Spleen (tissue), 11 donors: ENCODE measurements at regions not wholly inside any gene's neighbourhood (a gene's known extent, or its start where the extent isn't known, plus 50 kb on each side); places are given as distances from the start of the nearest gene placed in this dataset.

Experiments
- DNase-seq: peaks from one replicate; pipeline ENCODE4 v3.0.0-alpha.2; 2020
- H3K27ac ChIP-seq, 8 donors: fragments of 200-600 bp; sonication (generic) in 7 of 8; 1 replicate in 4 of 8; 2 replicates in 4 of 8; pipeline versions ENCODE4 v1.5.0 to v1.8.0; 2016 to 2021; ENCODE audit warnings: inconsistent platforms in 4 of 8, mild to moderate bottlenecking in 4 of 8, moderate library complexity in 1 of 8
- H3K27me3 ChIP-seq, 7 donors: fragments of 200-600 bp; sonication (generic) in 6 of 7; replicated peaks in 1 of 7; 1 replicate in 4 of 7; 2 replicates in 3 of 7; pipeline versions ENCODE4 v1.5.0 to v1.8.0; 2016 to 2021; ENCODE audit warnings: inconsistent platforms in 3 of 7, mild to moderate bottlenecking in 1 of 7
- H3K36me3 ChIP-seq, 6 donors: fragments of 200-600 bp; sonication (generic) in 5 of 6; 1 replicate in 4 of 6; 2 replicates in 2 of 6; pipeline versions ENCODE4 v1.5.0 to v1.8.0; 2016 to 2021; ENCODE audit warnings: inconsistent platforms in 2 of 6
- H3K4me1 ChIP-seq, 6 donors: fragments of 200-600 bp; sonication (generic) in 5 of 6; 1 replicate in 3 of 6; 2 replicates in 3 of 6; pipeline versions ENCODE4 v1.5.0 to v1.8.0; 2016 to 2021; ENCODE audit warnings: inconsistent platforms in 3 of 6
- H3K4me3 ChIP-seq, 8 donors: fragments of 200-600 bp; sonication (generic) in 7 of 8; 1 replicate in 4 of 8; 2 replicates in 4 of 8; pipeline versions ENCODE4 v1.5.0 to v1.8.0; 2016 to 2021; ENCODE audit warnings: inconsistent platforms in 4 of 8, mild to moderate bottlenecking in 4 of 8, moderate library complexity in 2 of 8
- H3K9me3 ChIP-seq, 8 donors: fragments of 200-600 bp; sonication (generic) in 7 of 8; 1 replicate in 4 of 8; 2 replicates in 4 of 8; pipeline versions ENCODE4 v1.5.0 to v1.8.0; 2016 to 2021; ENCODE audit warnings: inconsistent platforms in 4 of 8
- CTCF ChIP-seq, 11 experiments: fragments of 200-600 bp in 7 of 11; fragments of 450-650 bp in 4 of 11; sonication (generic) in 4 of 11; IDR thresholded peaks in 8 of 11; conservative IDR thresholded peaks in 3 of 11; 1 replicate in 7 of 11; 2 replicates in 4 of 11; pipeline versions ENCODE4 v1.4.0 to v1.8.0; 2016 to 2021; ENCODE audit warnings: antibody characterized with exemption in 11 of 11, inconsistent platforms in 4 of 11, mild to moderate bottlenecking in 1 of 11
- POLR2A ChIP-seq, 3 donors: fragments of 450-650 bp; IDR thresholded peaks; one replicate each; pipeline ENCODE4 v1.5.1; 2017; ENCODE audit warnings: antibody characterized with exemption in 3 of 3, mild to moderate bottlenecking in 1 of 3
- POLR2AphosphoS5 ChIP-seq, 3 donors: sonication (generic); formaldehyde crosslinking; IDR thresholded peaks; one replicate each; pipeline ENCODE4 v1.5.1; 2017; ENCODE audit warnings: antibody characterized with exemption in 3 of 3
- WGBS, 5 donors: extraction: QIAGEN DNeasy Blood & Tissue Kit in 3 of 5; methylation state at CpG; one replicate each; pipeline versions ENCODE4 v1.1.5 to v1.1.7; 2013 to 2018; 5-methylcytosine and 5-hydroxymethylcytosine counted together
- intact Hi-C: fragments of 100-400 bp; cut with DNase I; formaldehyde crosslinking; loops from one replicate; pipeline ENCODE4 v1.15.0; 2023; ENCODE audit warnings: low total_unique reads
- donor health status: healthy with polysubstance abuse.
- donor health status: DM: no; HTN: no; CAD: no; lungs with moderate emphysema.
- donor health status: DM: no; HTN: no; CAD: no.
- donor health status: Bipolar disorder and iron deficiency.
- donor health status: healthy.
- donor health status: DM: no; HTN: no; CAD: no.
- donor health status: DM: yes; HTN: yes; CAD: no.

- Histone ChIP-seq H3K9me3 (no peaks in the 10 kb centered on the region), H3K4me3 (no peak overlapping the region), H3K27me3 (no peaks in the 10 kb centered on the region), H3K36me3 (no peaks in the 10 kb centered on the region), H3K4me1 (no peaks in the 10 kb centered on the region), H3K27ac (no peak overlapping the region)
- intact Hi-C loops = no loop called here
- 65 to 94% (median 89%) methylated on average over 2 of the region's 2 CpGs for WGBS, 5 donors
- TF ChIP-seq POLR2AphosphoS5 (IDR thresholded peaks at IDR 0.05) = no peak
- DNase-seq = no peak
Measured at GRCh38 chr10:8889538-8889937, 835.0 kb downstream of the GATA3 start.

GRCh38 chr10:8893102-8893501, 838.6 kb downstream of the GATA3 start:
- Histone ChIP-seq H3K4me1 (no peaks in the 10 kb centered on the region), H3K4me3 (no peak overlapping the region), H3K9me3 (no peaks in the 10 kb centered on the region), H3K36me3 (no peaks in the 10 kb centered on the region), H3K27ac (no peak overlapping the region), H3K27me3 (no peaks in the 10 kb centered on the region)
- no peak for DNase-seq
- WGBS, 5 donors = 61 to 69% (median 63%) methylated on average over 3 of the region's 3 CpGs
- TF ChIP-seq POLR2AphosphoS5 (IDR thresholded peaks at IDR 0.05) = no peak
- no peak for TF ChIP-seq CTCF (IDR thresholded peaks at IDR 0.05 in 8 of 11, conservative IDR thresholded peaks at IDR 0.05 in 3 of 11)
- TF ChIP-seq POLR2A (IDR thresholded peaks at IDR 0.05) = no peak
- intact Hi-C loops = no loop called here

- intact Hi-C loops = no loop called here
- H3K27ac ChIP-seq = no peak overlapping the region
Measured at GRCh38 chr10:8894148-8894547, 839.7 kb downstream of the GATA3 start.

GRCh38 chr10:8897769-8898168, 843.3 kb downstream of the GATA3 start:
- intact Hi-C loops = no loop called here
- WGBS, 5 donors = 76 to 89% (median 78%) methylated on average over 5 of the region's 5 CpGs

More at GRCh38 chr10:8894148-8894547, 839.7 kb downstream of the GATA3 start:
- Histone ChIP-seq H3K4me1 (no peaks in the 10 kb centered on the region), H3K27me3 (no peaks in the 10 kb centered on the region), H3K4me3 (no peak overlapping the region), H3K9me3 (no peaks in the 10 kb centered on the region), H3K36me3 (no peaks in the 10 kb centered on the region)
- no peak for TF ChIP-seq POLR2AphosphoS5 (IDR thresholded peaks at IDR 0.05)
- no peak for TF ChIP-seq POLR2A (IDR thresholded peaks at IDR 0.05)
- TF ChIP-seq CTCF (IDR thresholded peaks at IDR 0.05 in 8 of 11, conservative IDR thresholded peaks at IDR 0.05 in 3 of 11) = no peak
- DNase-seq = no peak
- WGBS, 5 donors = 70 to 91% (median 83%) methylated on average over 4 of the region's 4 CpGs

More at GRCh38 chr10:8897769-8898168, 843.3 kb downstream of the GATA3 start:
- no peaks in the 10 kb centered on the region for H3K36me3 ChIP-seq
- no peaks in the 10 kb centered on the region for H3K27me3 ChIP-seq
- no peak for TF ChIP-seq POLR2AphosphoS5 (IDR thresholded peaks at IDR 0.05)
- no peak for TF ChIP-seq CTCF (IDR thresholded peaks at IDR 0.05 in 8 of 11, conservative IDR thresholded peaks at IDR 0.05 in 3 of 11)
- no peak for TF ChIP-seq POLR2A (IDR thresholded peaks at IDR 0.05)
- no peaks in the 10 kb centered on the region for H3K9me3 ChIP-seq
- H3K4me1 ChIP-seq = no peaks in the 10 kb centered on the region
- no peak for DNase-seq
- H3K27ac ChIP-seq = no peak overlapping the region
- no peak overlapping the region for H3K4me3 ChIP-seq
